Fibroblast of villous mesenchyme (primary cell): ENCODE measurements at regions not wholly inside any gene's neighbourhood (a gene's known extent, or its start where the extent isn't known, plus 50 kb on each side); places are given as distances from the start of the nearest gene placed in this dataset.
A peak's percentile ranks its signal among the peaks of the same experiment; 100 is the strongest.

Source experiments
- DNase-seq: peaks from one replicate; pipeline ENCODE4 v3.0.0-alpha.2; 2010; ENCODE audit warnings: low read depth
- H3K4me3 ChIP-seq: 2 replicates; pipeline ENCODE4 v1.5.1; 2011; ENCODE audit warnings: low read depth, mild to moderate bottlenecking, low read length
- TF ChIP-seq, protein P1 (sequence below): IDR thresholded peaks from 2 replicates; pipeline ENCODE4 v1.5.1; 2012; ENCODE audit warnings: low read depth, mild to moderate bottlenecking, low read length; ENCODE audit not compliant: insufficient read depth

DNA sequence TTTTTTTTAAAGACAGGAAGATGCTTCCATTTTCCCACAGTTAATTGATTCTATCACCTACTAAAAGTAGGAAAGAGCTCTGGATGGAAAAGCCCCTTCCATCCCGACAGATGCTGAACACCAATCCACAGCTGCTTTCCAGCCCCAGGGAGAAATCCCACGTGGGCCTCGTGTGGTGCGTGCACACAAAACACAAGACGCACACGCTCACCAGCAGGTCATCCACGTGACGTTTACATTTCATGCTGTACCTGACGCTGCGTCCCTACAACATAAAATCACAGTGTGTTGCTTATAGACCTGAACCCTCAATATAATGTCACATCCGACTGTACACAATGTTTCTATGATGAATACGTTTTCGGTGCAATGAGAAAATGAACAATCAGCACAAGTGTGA is 50.2 kb upstream of the DACT2 start:
- no peak overlapping the region for H3K4me3 ChIP-seq
- TF ChIP-seq, protein P1, sequence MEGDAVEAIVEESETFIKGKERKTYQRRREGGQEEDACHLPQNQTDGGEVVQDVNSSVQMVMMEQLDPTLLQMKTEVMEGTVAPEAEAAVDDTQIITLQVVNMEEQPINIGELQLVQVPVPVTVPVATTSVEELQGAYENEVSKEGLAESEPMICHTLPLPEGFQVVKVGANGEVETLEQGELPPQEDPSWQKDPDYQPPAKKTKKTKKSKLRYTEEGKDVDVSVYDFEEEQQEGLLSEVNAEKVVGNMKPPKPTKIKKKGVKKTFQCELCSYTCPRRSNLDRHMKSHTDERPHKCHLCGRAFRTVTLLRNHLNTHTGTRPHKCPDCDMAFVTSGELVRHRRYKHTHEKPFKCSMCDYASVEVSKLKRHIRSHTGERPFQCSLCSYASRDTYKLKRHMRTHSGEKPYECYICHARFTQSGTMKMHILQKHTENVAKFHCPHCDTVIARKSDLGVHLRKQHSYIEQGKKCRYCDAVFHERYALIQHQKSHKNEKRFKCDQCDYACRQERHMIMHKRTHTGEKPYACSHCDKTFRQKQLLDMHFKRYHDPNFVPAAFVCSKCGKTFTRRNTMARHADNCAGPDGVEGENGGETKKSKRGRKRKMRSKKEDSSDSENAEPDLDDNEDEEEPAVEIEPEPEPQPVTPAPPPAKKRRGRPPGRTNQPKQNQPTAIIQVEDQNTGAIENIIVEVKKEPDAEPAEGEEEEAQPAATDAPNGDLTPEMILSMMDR: no peak
- no peak for DNase-seq

DNA sequence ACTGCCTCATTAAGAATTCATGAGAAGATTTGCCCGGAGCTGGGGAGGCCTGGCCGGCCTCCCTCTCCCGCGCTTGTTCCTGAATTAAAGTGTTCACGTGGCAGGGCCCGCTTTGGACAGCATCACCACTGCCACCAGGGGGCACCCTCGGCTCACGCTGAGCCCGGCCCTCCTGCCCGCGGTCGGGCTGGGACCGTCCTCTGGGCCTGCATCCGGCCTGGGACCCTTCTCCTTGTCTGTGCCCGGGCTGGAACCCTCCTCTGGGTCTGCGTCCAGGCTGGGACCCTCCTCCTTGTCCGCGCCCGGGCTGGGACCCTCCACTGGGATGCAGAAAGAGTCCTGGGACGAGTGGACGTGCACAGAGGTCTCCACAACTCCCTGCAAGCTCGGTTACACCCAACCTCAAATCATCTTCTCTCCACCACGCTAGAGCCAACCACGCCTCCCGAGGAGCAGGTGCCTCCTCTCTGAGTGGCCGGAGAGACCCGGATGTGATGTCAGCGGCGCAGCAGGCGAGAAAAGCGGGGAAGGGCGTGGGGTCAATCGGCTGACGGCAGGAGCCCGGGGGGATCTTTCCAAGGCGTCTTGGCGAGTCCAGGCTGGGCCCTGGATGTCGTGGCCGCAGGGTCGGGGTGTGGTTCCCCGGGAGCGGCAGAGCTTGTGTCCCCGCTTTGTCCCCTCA is 50.9 kb upstream of the DACT2 start:
- peak; percentile 5 for DNase-seq
- TF ChIP-seq, protein P1: peak; percentile 44
- no peak overlapping the region for H3K4me3 ChIP-seq

DNA sequence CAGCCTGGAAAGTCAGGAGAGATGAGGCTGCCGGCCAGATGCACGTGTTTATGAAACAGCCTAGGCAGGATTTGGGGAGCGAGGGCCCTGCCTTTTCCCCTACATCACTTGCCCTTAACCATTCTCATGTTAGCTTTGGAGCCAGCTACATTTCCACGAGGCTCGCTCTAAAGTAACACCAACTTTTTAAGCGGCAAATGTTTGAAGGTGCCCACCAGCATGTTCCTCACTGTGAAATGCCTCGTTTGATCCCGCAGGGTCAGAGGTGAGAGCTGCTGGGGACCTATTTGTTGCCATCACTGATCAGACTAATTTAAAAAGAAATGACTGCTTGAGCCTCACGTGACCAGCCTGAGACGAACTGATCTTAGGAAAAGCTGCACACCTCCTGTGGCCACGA is 51.6 kb upstream of the DACT2 start:
- no peak overlapping the region for H3K4me3 ChIP-seq
- TF ChIP-seq, protein P1: no peak
- DNase-seq: no peak

DNA sequence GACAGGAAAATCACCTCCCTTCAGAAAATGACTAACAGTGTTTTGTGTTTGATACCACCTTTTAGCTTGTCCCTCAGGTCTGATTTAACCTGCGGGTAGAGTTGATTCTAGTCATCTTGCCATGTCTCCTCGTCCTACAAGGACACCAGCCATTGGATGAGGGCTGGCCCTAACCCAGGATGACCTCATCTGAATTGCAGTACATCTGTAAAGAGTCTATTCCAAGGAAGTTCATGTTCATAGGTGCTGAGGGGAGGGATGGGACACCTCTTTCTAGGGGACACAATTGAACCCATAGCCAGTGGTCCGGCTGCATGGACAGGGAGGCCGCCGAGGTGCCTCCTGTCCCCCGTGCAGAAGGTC is 52.0 kb upstream of the DACT2 start:
- H3K4me3 ChIP-seq: no peak overlapping the region
- TF ChIP-seq, protein P1: no peak
- no peak for DNase-seq

DNA sequence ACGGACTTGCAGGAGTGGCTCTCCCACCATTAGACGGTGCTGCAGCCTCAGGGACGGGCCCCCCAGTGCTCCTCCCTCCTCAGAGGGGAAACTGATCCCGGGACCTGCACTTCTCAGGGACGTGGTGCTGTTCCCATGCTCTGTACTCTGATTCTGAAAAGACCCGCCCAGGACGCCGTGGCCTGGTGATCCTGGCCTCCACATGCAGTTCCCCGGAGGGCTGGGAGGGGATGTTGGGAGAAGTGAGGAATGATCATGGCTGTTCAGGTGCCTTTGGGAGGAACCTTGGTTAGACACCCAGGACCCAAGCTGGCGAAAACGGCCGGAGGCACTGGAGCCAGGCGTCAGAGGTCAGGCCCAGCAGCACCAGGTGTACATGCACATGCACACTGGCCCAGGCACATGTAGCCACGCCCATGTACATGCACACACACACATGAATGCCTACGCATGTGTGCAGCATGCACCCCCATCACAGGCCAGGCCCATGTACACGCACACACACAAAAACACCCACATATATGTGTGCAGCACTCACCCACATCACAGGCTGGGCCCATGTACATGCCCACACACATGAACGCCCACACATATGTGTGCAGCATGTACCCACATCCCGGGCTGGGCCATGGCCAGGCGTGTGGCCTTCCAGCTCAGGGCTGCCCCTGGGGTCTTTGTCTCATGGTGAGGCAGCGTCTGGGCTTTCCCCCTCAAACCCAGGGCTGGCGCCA is 52.6 kb upstream of the DACT2 start:
- H3K4me3 ChIP-seq: no peak overlapping the region
- TF ChIP-seq, protein P1: no peak
- DNase-seq: no peak

DNA sequence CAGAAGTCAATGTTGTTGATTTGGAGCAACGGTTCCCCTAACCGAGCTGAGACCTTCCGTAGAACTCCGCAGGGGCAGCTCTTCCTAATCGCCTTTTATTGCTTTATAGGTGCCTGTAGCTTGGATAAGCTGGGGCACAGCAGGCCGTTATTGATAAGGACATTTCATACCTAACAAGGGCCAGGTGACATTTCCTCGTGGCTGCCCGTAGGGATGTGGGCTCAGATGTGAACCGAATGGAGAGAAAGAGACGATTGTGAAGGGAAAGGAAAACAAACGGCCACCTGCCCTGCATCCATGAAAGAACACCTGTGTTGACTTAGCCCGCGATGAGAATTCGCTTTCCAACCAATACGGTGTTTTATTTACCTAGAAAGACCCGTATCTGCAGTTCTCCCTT is 53.3 kb upstream of the DACT2 start:
- no peak for DNase-seq
- TF ChIP-seq, protein P1: no peak
- no peak overlapping the region for H3K4me3 ChIP-seq
